ENCODE measurements at regions not wholly inside any gene's neighbourhood (a gene's known extent, or its start where the extent isn't known, plus 50 kb on each side); places are given as distances from the start of the nearest gene placed in this dataset.

DNA sequence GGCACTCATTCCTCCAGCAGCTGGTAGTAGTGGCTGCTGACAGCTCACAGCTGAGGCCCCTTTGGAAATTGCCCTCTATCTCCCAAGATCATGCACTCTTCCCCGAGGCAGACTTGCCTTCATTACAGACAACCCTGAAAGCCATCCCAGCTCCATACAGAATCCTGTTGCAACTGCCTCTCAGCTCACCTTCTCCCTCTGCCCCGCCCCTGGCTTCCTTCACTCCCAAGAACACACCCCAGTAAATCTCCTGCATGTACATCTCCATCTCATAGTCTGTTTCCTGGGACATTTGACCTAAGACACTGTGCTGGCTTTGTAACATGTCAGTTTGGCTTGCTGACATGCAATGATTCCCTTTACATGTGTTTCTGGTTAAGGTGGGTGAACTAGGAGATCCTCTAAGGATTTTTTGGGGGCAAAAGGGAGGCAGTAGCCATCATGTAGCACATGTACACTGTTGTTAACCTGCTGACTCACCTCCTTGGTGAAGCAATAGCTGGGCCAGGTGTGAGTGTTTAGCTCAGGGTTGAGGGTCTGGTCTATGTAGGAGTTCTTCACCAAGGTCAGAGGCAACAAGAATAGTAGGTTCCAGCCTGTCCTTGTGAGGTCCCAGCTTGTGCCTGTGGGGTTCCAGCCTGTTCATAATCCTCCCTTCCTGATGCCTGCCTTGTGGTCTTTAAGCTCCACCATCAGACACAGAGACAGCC lies 179.6 kb downstream of the CSNK2A3 start:
- DNase-seq: no peak

GRCh38 chr11:11171854-11172253 lies 181.2 kb downstream of the CSNK2A3 start:
- no peak for DNase-seq

DNA sequence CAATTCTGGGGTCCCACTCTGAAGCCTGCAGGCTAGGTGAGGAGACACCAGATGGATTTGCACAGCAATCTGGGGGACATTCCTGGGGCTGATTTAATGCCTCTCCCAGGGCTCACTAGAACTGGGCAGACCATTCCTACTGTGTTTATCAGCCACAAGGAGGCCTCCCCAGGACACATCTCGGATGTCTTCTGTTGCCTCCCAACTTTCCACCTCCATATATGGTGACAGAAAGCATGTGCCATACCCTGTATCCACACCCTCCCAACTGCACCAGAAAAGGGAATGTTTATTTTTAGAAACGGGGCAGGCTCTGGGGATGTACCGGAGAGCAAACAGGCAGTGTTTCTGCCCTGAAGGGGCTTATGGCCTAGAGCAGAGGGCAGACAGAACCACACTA lies 181.8 kb downstream of the CSNK2A3 start:
- no peak for DNase-seq

GRCh38 chr11:11170352-11171084 lies 182.5 kb downstream of the CSNK2A3 start:
- no peak for DNase-seq

- no peak for DNase-seq
Measured at GRCh38 chr11:11169715-11170351, 183.2 kb downstream of the CSNK2A3 start.

DNA sequence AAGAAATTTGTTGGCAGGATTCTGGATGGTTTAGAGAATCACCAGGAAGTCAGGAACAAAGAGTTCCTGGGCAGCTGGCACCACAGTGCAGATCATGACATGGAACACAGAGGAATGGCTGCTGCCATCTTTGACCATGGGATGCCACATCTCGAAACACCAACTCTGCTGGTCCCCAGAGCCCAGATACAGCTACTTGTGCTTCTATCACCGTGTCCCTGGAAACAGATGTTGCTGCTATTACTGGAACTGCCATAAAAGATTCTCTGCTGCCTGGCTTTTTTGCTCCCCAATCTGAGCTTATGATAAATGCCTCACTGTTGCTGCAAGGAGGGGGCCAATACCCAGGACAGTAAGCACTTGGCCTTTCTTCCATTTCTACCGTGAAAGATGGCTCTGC lies 185.2 kb downstream of the CSNK2A3 start:
- DNase-seq: no peak

GRCh38 chr11:11164334-11164690 lies 188.7 kb downstream of the CSNK2A3 start:
- DNase-seq: no peak

- no peak for DNase-seq
Measured at GRCh38 chr11:11163669-11164333, 189.2 kb downstream of the CSNK2A3 start.

DNA sequence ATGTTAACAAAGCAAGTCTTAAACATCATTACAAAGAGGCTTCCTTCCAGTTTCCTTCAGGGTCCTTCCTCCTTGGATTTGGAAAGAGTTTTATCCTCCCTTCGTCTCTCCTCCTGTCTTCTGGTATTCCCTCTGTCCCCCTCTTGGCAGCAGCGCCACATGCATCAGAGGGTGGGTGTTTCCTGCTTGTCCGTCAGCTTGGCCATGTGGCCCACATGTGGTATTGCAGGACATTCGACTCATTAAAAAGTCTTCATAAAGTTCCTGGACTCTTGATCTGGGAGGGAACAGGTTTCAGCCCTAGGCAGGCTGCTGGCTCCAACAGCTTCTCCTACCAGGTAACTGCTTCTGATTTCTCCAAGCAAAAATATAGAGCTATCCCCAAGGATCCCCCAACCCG lies 189.8 kb downstream of the CSNK2A3 start:
- DNase-seq: no peak

- no peak for DNase-seq
Measured at GRCh38 chr11:11157185-11157584, 195.9 kb downstream of the CSNK2A3 start.

DNA sequence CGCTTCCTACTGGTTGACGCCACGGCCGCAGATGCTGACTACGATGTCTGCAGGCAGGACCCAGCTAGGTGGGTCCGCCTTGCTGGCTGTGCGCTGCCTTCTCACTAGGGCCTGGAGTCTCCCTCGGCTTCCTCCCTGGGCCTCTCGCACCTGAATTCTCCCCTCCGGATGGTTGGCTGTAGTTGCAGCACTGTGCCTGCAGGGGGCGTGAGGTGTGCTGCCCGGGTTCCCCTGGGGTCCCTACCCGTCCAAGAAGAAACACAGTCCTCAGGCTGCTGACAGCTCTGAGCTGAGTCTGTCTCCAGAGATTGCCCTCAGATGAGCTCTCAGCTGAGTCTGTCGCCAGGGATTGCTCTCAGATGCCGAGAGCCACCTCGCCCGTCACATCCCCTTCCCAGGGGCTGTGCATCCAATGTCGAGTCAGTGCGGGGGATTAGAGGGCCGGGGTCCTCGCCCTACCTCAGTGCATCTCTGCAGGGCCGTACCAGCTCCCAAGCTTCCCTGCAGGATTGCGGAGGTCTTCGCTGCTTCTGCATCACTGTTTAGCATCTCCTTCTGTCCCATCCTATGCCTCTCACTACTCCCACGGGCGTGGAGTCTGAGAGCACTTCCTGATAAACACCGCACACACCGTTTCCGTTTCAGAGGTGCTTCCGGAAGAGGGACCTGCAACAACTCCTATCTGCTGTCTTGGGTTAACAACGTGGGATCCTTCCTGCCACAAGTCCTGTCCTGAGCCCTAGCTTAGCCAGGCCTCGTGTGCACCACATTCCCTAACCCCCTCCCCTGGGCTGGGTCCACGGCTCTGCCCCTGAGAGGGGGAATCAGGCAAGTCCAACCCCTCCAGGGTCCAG lies 196.9 kb downstream of the CSNK2A3 start:
- DNase-seq: no peak

GRCh38 chr11:11152877-11153276 lies 200.2 kb downstream of the CSNK2A3 start:
- DNase-seq: no peak

GRCh38 chr11:11149671-11150459 lies 203.2 kb downstream of the CSNK2A3 start:
- no peak for DNase-seq

DNA sequence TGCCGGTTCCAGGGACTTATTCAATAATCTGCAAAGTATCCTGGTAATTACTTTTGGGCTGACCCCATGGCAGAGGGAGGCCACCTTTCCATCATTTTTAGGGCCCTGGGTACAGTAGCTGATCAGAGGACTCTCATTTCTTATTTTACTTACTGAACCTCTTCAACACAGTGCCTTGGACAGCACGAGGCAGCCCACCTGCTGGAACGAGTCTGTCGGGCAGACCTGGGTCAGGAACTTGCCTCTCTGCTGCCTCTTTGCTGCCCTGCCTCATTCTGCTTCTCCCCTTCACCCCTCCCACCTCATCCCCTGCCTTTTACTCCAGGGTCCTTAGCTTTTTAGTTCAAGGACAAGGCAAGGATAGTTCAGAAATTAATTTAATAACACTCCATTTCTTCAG lies 204.5 kb downstream of the CSNK2A3 start:
- DNase-seq: no peak

DNA sequence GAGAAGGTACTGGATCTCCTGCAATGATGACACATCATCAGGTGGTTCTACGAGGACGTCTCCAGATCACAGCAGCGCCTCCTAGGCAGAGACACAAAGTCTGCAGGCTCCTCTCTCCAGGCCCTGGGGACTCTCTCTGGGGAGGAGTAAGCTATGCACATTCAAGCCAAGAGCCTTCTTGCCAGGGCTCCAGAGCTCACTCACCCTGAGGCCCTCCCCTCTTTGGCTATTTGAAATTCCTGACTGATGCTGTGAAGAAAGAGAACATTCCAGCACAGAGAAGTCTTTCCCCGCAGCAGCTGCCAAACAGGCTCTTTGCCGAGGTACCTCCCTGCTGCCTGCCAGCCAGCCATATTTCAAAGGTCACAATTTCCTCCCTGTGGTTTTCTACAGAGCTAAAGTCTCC lies 204.9 kb downstream of the CSNK2A3 start:
- no peak for DNase-seq

DNA sequence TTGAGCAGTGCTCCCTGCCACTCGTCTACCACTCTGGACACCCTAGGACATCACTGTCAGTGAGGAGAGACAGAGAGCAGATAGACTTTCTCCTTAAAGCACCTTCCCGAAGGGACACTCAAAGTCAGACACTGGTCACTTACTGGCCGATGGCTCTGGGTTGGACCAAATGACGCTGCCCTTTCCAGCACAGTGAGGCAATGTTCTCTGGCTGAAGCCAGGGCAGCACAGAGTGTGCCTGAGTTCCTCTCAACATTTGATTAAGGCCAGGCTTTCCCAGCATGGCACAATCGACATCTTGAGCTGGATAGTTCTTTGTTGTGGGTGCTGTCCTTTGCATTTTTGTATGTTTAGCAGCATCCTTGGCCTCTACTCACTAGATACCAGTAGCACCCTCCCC lies 206.2 kb downstream of the CSNK2A3 start:
- no peak for DNase-seq

DNA sequence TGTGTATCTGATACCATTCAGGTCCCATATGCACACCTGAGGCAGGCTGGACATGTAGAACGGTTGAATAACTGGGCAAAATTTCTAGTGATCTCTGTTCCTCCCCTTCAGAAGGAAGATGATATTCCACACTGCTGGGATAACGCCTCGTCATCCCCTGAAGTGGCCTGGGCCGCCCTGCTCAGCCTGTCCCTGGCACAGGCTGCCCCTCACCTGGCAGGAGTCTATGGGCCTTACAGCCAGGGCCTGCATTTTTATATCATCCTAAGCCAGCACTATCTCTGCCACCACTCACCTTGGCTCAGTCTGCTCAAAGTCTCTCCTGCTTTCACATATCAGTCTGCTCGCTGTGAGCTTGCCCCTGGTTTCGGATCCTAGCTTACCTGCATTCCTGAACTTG lies 209.2 kb downstream of the CSNK2A3 start:
- DNase-seq: no peak

DNA sequence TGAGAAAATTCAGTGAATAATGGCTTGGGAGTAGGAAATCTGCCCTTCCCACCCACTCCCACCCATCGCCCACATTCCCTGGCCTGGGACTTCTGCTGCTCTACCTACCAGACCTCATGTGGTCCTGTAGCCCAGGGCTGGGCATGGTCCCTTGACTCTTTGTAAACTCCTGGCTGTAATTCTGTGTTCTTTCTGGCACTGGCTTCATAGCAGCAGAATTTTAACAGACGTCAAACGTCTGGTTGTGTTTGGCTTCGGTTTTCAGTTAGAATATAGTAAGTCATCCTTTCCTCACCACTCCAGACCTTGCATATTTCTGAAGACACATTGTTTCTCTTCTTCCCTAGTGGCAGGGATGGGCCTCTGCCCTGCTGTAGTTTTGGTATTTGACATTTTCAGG lies 210.6 kb downstream of the CSNK2A3 start:
- DNase-seq: no peak

DNA sequence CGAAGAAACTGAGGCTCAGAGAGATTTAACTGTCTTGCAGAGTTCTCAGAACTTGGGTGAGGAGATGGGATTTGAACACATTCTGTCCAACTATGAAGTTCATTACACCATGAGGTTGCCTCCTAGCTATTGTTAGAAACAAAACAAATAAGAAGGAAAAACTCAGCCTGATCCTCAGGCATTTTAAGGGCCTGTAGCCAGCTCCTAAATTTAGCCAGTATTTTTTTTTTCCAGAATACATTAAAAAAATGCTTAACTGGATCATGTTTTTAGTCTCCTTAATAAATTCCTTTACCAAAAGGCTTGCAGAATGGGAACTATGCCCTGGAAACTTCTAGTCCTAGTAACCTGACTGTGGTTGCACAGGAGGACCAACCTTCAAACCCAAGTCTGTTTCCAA lies 212.0 kb downstream of the CSNK2A3 start:
- DNase-seq: no peak

GRCh38 chr11:11140510-11140909 lies 212.5 kb downstream of the CSNK2A3 start:
- DNase-seq: no peak

- DNase-seq: no peak
Measured at GRCh38 chr11:11137339-11137738, 215.7 kb downstream of the CSNK2A3 start.

Data from NCI-H774 (cell line).